Putamen (tissue), 1 donor: ENCODE measurements at regions not wholly inside any gene's neighbourhood (a gene's known extent, or its start where the extent isn't known, plus 50 kb on each side); places are given as distances from the start of the nearest gene placed in this dataset.
"Not testable (repeated sequence)": the region's sequence is repeated elsewhere in the genome, so short reads cannot be mapped to it uniquely, and the experiment has no call there.

ENCODE experiments used
- DNase-seq: peaks from one replicate; pipeline ENCODE4 v3.0.0-alpha.2; 2016; ENCODE audit warnings: low spot score

DNA sequence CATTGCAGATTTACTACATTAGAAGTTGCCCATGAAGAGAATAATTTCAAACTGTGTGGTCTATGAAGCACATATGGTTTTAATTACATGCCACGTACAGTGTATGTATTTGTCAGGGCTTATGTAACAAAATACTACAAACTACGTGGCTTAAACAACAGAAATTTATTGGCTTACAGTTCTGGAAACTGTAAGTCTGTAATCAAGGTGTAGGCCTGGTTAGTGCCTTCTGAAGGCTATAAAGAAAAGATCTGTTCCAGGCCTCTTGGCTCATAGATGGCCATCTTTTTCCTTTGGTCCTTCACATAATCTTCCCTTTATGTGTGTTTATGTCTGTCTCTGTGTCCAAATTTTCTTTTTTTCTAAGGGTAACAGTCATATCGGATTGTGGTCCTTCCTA lies 1160.2 kb downstream of the FAM133A start:
- no peak for DNase-seq

DNA sequence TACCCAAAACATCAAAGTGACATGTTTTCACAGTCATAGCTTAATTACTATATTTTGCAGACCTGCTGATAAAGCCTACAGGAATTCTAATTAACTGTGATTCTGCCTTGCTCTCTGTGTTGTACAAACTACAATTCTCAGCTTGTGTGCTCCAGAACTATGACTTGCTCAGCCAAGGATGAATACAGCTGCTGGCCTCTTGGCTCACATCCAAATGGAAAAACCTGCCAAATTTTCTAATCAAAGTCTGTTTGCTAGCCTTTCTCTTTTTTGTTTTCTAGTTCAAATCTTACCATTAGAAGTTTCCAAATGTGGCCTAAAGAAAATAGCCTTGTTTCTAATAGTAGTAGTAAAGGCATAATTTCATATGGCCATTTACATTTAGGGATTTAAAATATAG lies 1176.8 kb downstream of the FAM133A start:
- no peak for DNase-seq

DNA sequence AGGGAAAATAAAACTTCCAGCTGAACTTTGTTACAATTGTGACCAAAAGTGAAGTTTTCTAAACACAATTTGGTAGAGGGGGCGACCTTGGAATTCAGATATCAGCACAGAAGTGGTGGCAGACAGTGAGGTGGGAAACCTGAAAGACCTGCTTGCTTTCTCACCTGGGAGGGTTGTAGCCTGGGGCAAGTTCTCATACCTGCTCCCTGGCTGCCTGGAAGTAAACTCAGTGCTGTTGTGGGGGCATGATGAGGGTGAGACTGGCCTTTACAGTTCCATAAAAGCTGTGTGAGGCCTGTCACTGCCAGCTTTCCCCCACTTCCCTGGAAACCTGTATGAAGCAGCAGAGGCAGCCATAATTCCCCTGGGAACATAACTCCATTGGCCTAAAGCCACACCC lies 1180.2 kb downstream of the FAM133A start:
- no peak for DNase-seq

DNA sequence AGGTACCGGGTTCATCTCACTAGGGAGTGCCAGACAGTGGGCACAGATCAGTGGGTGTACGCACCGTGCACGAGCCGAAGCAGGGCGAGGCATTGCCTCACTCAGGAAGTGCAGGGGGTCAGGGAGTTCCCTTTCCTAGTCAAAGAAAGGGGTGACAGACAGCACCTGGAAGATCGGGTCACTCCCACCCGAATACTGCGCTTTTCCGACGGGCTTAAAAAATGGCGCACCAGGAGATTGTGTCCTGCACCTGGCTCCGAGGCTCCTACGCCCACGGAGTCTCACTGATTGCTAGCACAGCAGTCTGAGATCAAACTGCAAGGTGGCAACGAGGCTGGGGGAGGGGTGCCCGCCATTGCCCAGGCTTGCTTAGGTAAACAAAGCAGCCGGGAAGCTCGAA lies 1188.5 kb downstream of the FAM133A start:
- DNase-seq, result not testable (repeated sequence)

DNA sequence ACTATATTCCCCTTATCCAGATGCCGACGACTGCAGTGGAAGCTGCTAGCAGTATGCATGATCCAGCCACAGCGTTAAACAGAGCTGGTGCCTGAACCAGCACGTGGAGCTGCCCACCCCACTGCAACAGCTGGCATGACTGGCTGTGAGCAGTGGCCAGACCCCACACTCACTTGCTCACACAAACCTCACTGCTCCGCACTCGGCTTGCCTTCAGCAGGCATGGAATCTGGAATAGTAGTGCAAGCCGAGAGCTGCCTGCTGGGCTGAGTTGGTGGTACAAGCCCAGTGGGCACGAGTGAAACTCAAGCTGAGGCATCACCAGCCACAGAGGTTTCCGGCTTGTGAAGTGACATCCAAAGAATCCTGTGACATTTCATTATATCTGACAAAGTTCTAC lies 1197.6 kb downstream of the FAM133A start:
- no peak for DNase-seq

DNA sequence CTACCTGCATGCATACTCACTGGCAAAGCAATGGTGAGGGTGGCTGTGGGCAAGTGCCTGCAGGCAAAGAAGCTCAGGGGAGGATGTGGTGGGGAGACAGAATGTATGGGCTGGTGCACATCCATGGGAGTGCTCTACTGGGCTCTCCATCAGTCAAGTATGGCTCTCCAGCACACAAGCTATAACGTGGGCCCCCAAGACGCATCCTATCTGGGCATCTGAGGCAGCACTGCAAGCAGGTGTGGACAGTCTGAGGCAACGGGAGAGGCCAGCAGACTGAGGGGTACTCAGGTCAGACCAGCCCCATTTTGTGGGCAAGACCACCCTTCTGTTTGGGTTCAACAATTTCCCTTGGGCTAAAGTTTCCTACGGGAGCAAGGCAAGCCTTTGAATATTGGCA lies 1227.8 kb downstream of the FAM133A start:
- no peak for DNase-seq

DNA sequence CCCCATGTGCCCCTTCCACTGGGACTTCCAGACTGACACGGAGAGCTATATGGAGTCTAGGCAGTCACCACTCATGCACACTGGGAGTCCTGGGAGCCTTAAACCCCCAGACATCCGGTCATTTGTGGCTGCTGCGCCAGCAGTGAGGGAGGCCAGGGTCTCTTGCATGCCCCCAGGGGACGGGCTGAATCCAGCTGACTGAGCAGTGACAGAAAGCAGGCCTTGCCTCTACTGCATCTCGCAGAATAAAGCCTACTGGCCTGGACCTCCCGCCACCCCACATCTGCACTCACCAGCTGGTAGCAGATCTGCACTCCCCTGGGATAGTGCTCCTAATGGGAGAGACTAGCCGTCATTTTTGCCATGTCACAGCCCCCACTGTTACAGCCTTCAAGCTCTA lies 1234.2 kb downstream of the FAM133A start:
- DNase-seq, result no peak

DNA sequence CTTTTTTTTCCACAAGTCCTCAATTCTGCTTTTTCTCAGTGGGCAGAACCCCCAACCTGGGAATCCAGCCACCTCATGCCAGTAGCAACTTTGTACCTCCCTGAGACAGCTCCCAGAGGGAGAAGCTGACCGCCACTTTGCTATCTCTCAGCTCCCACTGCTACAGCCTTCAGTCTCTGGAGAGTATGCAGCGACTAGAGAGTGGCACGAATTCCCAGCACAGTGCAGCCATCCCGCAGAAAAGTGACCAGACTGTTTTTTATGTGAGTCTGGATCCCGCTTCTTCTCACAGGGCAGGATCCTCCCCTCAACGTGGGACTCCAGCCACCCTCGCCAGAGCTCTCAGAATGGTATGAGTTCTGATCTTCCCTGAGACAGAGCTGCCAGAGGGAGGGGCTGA lies 1234.6 kb downstream of the FAM133A start:
- DNase-seq, result no peak

DNA sequence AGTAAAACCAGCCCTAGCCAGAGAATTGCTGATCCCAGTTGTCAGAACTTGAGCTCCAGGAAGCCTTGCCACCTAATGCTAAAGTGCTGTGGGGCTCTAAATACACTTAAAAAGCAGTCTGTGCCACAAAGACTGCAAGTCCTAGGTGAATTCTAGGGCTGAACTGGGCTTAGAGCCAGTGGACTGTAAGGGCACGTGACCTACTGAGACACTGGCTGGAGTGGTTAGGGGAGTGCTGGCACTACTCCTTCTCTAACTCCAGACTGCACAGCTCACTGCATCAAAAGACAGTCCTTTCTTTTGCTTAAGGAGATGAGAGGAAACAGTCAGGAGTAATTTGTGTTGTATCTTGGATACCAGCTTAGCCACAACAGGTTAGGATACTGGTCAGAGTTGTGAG lies 1240.2 kb downstream of the FAM133A start:
- no peak for DNase-seq

DNA sequence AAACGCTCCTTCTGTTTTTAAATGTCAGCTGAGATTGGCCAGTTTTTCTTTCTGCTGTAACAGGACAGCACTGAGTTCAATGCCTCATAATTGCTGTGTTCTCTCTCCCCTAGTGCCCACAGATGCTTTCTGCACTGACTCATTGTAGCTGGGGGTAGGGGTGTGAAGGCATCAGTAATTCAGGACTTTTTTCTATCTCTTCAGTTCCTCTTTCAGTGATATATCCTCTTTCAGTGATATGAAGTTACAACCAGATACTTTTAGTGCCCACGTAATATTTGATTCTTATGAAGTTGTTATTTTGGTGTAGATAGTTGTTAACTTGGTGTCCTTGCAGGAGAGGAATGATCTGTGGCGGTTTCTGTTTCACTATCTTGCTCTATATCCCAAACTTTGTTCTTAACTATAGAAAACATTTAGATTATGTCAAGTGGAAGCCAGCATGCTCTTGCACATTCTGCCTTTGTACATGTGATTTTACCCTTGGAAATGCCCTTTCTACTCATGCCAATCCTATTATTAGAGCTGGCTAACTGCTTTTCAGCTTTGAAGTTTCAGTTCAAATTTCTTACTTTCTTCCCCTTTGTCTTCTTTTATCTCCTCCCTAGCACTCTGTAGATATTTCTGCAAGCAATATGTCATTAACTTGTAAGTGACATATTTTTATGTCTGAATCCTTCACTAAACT lies 1258.4 kb downstream of the FAM133A start:
- no peak for DNase-seq

DNA sequence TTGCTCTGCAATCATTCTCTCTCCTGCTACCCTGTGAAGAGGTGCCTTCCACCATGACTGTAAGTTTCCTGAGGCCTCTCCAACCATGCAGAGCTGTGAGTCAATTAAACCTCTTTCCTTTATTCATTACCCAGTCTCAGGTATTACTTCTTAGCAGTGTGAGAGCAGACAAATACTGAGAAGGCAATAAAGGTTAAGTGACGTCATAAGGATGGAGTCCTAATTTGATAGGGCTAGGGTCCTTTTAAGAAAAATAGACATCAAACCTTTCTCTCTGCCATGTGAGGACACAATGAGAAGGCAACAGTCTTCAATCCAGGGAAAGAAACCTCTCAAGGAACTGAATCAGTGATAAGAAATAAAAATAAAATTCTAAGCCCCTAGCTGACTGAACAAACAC lies 1262.7 kb downstream of the FAM133A start:
- no peak for DNase-seq

DNA sequence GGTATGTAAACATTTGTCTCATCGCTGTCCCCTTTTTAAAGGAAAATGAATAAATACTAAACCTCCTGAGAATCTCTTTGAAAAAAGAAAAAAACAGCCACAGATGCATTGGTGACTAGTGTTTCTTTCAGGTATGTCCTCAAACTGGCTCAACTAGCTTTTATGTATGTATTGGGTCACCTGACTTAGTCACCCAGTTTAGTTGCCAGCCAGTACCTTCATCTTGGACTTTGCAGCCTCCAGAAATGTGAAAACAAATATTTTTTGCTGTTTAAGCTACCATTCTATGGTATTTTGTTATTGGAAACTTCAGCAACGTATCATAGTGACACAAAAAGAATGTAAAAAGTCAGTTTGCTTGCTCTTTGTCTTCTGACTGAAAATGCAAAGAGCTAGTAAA lies 1263.5 kb downstream of the FAM133A start:
- no peak for DNase-seq

DNA sequence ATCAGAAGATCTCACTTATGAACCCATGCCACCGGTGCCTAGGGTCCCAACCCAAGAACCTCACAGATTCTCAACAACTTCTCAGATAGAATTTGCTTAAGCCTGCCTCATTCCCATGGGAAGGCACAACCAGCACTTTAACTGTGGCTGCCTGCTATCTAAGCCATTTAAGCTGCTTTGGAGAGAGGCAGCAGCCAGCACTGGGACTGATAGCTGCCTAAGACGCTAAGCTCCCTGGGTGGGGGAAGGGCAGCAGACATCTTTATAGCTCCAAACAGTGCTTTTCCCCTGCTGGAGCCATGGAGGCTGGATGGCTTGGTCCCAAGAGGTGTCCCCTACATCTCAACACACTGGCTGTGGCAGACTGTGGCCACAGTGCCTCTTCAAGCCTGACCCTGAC lies 1268.6 kb downstream of the FAM133A start:
- DNase-seq, result no peak

DNA sequence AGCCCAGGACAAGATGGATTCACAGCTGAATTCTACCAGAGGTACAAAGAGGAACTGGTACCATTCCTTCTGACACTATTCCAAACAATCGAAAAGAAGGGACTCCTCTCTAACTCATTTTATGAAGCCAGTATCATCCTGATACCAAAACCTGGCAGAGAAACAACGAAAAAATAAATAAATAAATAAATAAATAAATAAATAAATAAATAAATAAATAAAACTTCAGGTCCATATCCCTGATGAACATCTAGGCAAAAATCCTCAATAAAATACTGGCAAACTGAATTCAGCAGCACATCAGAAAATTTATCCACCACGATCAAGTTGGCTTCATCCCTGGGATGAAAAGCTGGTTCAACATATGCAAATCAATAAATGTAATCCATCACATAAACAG lies 1272.1 kb downstream of the FAM133A start:
- not testable (repeated sequence) for DNase-seq

DNA sequence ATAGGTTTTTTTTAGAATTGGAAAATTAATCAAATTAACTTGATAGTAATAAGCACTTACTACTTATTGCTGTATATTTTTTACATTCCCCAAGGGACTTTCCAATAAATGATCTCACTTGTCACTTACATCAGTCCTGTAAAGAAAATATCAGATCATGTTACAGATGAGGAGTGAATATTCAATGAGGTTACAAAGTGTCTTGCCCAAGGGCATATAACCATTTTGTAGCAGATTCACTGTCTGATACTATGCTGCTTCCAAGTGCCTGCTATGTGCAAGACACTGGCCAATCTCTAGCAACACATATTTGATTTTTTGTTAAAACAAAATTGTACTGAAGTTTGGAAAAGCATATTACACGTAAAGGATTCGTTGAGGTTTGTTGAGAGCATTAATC lies 1287.7 kb downstream of the FAM133A start:
- DNase-seq, result no peak

DNA sequence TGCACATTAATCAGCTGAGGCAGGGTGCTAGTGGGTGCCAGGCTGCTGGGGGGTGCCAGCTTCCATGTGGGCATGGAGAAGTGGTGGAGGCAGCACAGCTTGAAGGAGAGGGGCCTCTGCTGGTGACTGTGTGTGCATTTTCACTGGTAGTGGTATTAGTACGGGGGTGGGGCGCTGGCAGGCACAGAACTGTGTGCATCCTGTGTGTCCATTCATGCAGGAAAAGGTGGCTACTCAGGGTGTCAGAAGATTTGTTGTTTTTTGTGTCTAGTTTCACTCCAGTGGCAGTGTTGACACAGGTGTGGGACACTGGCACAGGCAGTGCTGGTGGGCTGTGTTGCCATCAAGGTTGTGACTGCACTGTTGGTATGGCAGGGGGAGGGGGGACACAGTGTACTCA lies 1303.6 kb downstream of the FAM133A start:
- DNase-seq, result no peak

DNA sequence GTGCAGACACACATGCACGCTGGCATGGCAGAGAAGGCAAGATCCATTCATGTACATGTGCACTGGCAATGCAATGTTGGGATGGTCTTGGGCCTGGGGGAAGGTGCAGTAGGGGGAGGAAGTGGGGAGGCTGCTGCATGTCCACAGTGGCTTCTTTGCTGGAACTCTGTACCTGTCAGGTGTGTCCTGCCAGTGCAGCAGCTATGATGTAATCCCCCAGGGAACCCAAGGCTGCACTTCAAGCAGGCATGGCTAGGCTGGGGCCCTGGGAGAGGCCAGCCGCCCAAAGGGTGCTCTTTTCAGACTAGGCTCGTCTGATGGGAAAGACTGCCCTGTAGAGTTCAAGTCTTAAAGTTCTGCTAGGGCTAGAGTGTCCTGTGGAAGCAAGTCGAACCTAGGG lies 1304.0 kb downstream of the FAM133A start:
- no peak for DNase-seq
